Dermis microvascular lymphatic vessel endothelial cell (primary cell): ENCODE measurements at regions not wholly inside any gene's neighbourhood (a gene's known extent, or its start where the extent isn't known, plus 50 kb on each side); places are given as distances from the start of the nearest gene placed in this dataset.

ENCODE experiments used
- DNase-seq, 2 donors: peaks; one replicate each; pipeline versions ENCODE4 v3.0.0 to v3.0.0-alpha.2; 2010; ENCODE audit warnings: low read depth in 2 of 2

- no peak for DNase-seq
Observed at GRCh38 chr10:123491364-123491763, 174.8 kb upstream of the GPR26 start.

GRCh38 chr10:123492016-123492415 is 174.1 kb upstream of the GPR26 start:
- no peak for DNase-seq

- DNase-seq, result no peak
Observed at GRCh38 chr10:123494301-123494808, 171.8 kb upstream of the GPR26 start.

GRCh38 chr10:123496375-123496774 is 169.8 kb upstream of the GPR26 start:
- peak; percentile 12 to 45 for DNase-seq

GRCh38 chr10:123496996-123497660 is 169.0 kb upstream of the GPR26 start:
- no peak for DNase-seq

GRCh38 chr10:123500110-123500509 is 166.0 kb upstream of the GPR26 start:
- no peak for DNase-seq

- DNase-seq, result no peak
Observed at GRCh38 chr10:123501148-123501547, 165.0 kb upstream of the GPR26 start.

- DNase-seq, result no peak
Observed at GRCh38 chr10:123502983-123503382, 163.2 kb upstream of the GPR26 start.

- no peak for DNase-seq
Observed at GRCh38 chr10:123506455-123506854, 159.7 kb upstream of the GPR26 start.

- DNase-seq, result no peak
Observed at GRCh38 chr10:123507298-123507697, 158.9 kb upstream of the GPR26 start.

GRCh38 chr10:123509338-123509737 is 156.8 kb upstream of the GPR26 start:
- no peak for DNase-seq

GRCh38 chr10:123512901-123513775 is 153.0 kb upstream of the GPR26 start:
- no peak for DNase-seq

GRCh38 chr10:123513870-123514269 is 152.3 kb upstream of the GPR26 start:
- DNase-seq, result no peak

- DNase-seq, result no peak
Observed at GRCh38 chr10:123514996-123515395, 151.2 kb upstream of the GPR26 start.

GRCh38 chr10:123515661-123516060 is 150.5 kb upstream of the GPR26 start:
- no peak for DNase-seq

GRCh38 chr10:123516291-123516690 is 149.9 kb upstream of the GPR26 start:
- no peak for DNase-seq

- DNase-seq, result no peak
Observed at GRCh38 chr10:123517426-123517825, 148.7 kb upstream of the GPR26 start.

GRCh38 chr10:123517901-123518300 is 148.3 kb upstream of the GPR26 start:
- DNase-seq, result no peak

GRCh38 chr10:123518765-123519164 is 147.4 kb upstream of the GPR26 start:
- no peak for DNase-seq

GRCh38 chr10:123519861-123520260 is 146.3 kb upstream of the GPR26 start:
- no peak for DNase-seq

GRCh38 chr10:123521076-123521475 is 145.1 kb upstream of the GPR26 start:
- DNase-seq, result no peak

- DNase-seq, result no peak
Observed at GRCh38 chr10:123521556-123521955, 144.6 kb upstream of the GPR26 start.
